ENCODE measurements at regions not wholly inside any gene's neighbourhood (a gene's known extent, or its start where the extent isn't known, plus 50 kb on each side); places are given as distances from the start of the nearest gene placed in this dataset.

DNA sequence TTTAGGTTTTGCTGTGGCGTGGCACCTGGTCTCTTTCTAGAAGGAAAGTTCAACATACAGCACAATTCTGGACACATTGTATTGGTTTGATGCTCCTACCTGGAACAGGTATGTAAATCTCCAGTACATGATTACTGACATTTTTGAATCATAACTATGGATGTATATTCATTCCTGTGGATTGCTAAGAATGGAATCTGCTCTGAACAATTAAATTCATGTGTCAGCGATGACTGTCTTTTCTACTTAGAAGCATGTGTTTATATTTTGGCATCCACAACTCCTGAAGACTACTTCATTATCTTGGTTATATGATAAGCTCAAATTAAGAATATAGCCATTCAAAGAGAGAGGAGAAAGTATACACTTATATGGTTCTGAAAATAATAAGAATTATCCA is 291.8 kb downstream of the CHRM3 start:
- no peaks in the 10 kb centered on the region for H3K36me3 ChIP-seq (ENCODE audit: insufficient read depth, low read length)
- no peak overlapping the region for H3K4me3 ChIP-seq
- no peak overlapping the region for H3K27ac ChIP-seq
- no peaks in the 10 kb centered on the region for H3K9me3 ChIP-seq (ENCODE audit: low read depth, low read length)
- H3K9ac ChIP-seq (ENCODE audit: insufficient read length) = no peak overlapping the region
- TF ChIP-seq EZH2 (IDR thresholded peaks at IDR 0.05) = no peak
- TF ChIP-seq POLR2AphosphoS5 (IDR thresholded peaks at IDR 0.05; ENCODE audit: borderline replicate concordance, low read depth, low read length) = no peak
- TF ChIP-seq FOXP2 (optimal IDR thresholded peaks at IDR 0.05; ENCODE audit: control extremely low read depth, extremely low read length, insufficient read depth) = no peak
- DNase-seq (ENCODE audit: low read depth, low spot score) = no peak

DNA sequence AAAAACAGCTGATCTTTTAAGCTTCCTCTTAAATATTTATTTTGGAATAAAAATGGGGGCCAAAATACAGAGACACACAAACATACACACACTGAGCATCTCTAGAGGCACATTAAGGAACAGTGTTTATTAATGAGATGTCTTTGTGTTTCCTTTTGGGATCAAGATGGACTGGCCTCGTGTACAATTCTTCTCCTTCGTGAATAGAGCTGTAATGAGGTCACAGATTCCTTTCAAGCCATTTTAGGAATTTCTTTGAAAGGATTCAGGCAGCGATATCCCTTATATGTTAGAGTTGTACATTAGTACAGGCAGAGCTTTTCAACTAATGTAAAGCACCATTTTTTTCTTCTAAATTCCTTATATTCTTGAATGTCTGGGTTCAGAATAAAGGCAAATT is 295.7 kb downstream of the CHRM3 start:
- no peak overlapping the region for H3K27ac ChIP-seq
- no peak overlapping the region for H3K4me3 ChIP-seq
- no peaks in the 10 kb centered on the region for H3K9me3 ChIP-seq (ENCODE audit: low read depth, low read length)
- no peak for DNase-seq (ENCODE audit: low read depth, low spot score)
- H3K36me3 ChIP-seq (ENCODE audit: insufficient read depth, low read length) = no peaks in the 10 kb centered on the region
- TF ChIP-seq EZH2 (IDR thresholded peaks at IDR 0.05) = no peak
- no peak overlapping the region for H3K9ac ChIP-seq (ENCODE audit: insufficient read length)

DNA sequence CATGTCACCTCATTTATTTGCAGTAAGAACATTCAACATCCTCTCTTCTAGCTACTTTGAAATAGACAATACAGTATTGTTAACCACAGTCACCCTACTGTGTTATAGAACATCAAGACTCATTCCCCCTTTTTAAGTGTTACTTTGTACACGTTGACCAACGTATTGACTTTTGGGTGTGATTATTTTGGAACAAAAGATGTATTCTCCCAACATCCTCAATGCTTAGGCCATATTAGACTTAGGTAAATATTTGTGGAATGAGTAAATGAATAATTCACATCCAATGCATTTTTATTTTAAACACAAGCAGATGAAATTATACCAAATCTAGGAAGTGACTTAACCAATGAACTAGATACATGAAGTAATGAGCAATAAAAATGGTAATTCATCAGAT is 296.6 kb downstream of the CHRM3 start:
- DNase-seq (ENCODE audit: low read depth, low spot score) = no peak
- no peak overlapping the region for H3K27ac ChIP-seq
- TF ChIP-seq POLR2AphosphoS5 (IDR thresholded peaks at IDR 0.05; ENCODE audit: borderline replicate concordance, low read depth, low read length) = no peak
- no peak for TF ChIP-seq FOXP2 (optimal IDR thresholded peaks at IDR 0.05; ENCODE audit: control extremely low read depth, extremely low read length, insufficient read depth)
- TF ChIP-seq EZH2 (IDR thresholded peaks at IDR 0.05) = no peak
- no peak overlapping the region for H3K4me3 ChIP-seq
- no peaks in the 10 kb centered on the region for H3K9me3 ChIP-seq (ENCODE audit: low read depth, low read length)
- H3K36me3 ChIP-seq (ENCODE audit: insufficient read depth, low read length) = no peaks in the 10 kb centered on the region
- no peak overlapping the region for H3K9ac ChIP-seq (ENCODE audit: insufficient read length)

DNA sequence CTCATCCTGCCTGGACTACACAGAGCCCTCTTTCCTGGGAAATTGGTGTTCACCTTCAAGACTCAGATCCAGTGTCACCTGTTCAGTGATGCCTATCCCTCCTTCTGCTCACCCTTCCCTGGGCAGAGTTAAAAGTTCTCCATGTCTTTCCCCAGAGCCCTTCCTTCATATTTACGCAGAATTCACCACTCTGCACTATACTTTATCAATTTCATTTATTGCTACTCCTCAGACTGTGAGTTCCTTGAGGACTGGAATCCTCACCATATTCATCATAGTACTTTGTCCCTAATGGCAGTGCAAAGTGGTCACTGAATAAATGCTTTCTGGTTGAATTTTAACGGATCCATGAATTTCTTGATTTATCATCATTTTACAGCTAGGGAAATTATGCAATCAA is 300.0 kb downstream of the CHRM3 start:
- no peak for TF ChIP-seq POLR2AphosphoS5 (IDR thresholded peaks at IDR 0.05; ENCODE audit: borderline replicate concordance, low read depth, low read length)
- H3K9me3 ChIP-seq (ENCODE audit: low read depth, low read length) = no peaks in the 10 kb centered on the region
- no peak overlapping the region for H3K4me3 ChIP-seq
- H3K9ac ChIP-seq (ENCODE audit: insufficient read length) = no peak overlapping the region
- DNase-seq (ENCODE audit: low read depth, low spot score) = no peak
- no peaks in the 10 kb centered on the region for H3K36me3 ChIP-seq (ENCODE audit: insufficient read depth, low read length)
- H3K27ac ChIP-seq = no peak overlapping the region

DNA sequence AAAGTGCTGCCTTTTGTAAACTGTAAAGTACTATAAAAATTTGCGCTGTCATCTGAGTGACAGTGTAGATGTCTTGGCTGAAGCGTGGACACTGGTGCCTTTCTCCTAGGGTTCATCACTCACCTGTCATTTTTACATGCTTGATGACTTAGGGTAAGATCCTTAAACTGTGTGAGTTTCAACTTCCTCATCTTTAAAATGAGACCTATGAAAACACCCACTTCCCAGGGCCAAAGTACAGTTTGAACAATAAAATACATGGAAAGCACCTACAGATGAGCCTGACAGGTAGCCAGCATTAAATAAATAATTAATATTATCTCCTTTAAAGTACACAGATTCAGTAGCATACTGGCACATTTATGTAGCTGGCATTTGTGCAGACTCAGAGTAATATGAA is 309.9 kb downstream of the CHRM3 start:
- no peak overlapping the region for H3K9ac ChIP-seq (ENCODE audit: insufficient read length)
- no peak overlapping the region for H3K4me3 ChIP-seq
- no peaks in the 10 kb centered on the region for H3K36me3 ChIP-seq (ENCODE audit: insufficient read depth, low read length)
- DNase-seq (ENCODE audit: low read depth, low spot score) = no peak
- no peak overlapping the region for H3K27ac ChIP-seq
- TF ChIP-seq POLR2AphosphoS5 (IDR thresholded peaks at IDR 0.05; ENCODE audit: borderline replicate concordance, low read depth, low read length) = no peak
- TF ChIP-seq EZH2 (IDR thresholded peaks at IDR 0.05) = no peak
- no peak for TF ChIP-seq FOXP2 (optimal IDR thresholded peaks at IDR 0.05; ENCODE audit: control extremely low read depth, extremely low read length, insufficient read depth)
- H3K9me3 ChIP-seq (ENCODE audit: low read depth, low read length) = no peaks in the 10 kb centered on the region

DNA sequence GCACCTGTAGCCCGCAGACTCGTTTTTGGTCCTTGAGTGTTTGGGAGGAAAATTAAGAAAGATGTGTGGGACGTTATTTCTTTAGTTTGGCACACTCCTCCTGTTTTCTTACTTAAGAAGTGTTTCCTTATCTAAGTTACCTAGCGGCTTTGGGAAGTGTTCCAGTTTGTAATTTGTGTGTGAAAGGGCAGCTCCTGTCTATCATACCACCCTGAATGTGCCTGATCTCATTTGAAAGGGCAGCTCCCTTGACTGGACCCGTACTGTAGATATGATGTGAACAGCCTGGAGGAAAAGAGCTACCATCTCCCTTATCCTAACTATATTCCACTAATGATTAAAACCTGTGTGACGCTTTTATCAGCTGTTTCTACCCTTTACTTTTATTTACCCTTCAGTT is 314.3 kb downstream of the CHRM3 start:
- no peak for DNase-seq (ENCODE audit: low read depth, low spot score)
- Histone ChIP-seq H3K9ac (ENCODE audit: insufficient read length) (no peak overlapping the region), H3K4me3 (no peak overlapping the region), H3K36me3 (ENCODE audit: insufficient read depth, low read length) (no peaks in the 10 kb centered on the region), H3K9me3 (ENCODE audit: low read depth, low read length) (no peaks in the 10 kb centered on the region), H3K27ac (no peak overlapping the region)
- no peak for TF ChIP-seq FOXP2 (optimal IDR thresholded peaks at IDR 0.05; ENCODE audit: control extremely low read depth, extremely low read length, insufficient read depth)
- no peak for TF ChIP-seq EZH2 (IDR thresholded peaks at IDR 0.05)

DNA sequence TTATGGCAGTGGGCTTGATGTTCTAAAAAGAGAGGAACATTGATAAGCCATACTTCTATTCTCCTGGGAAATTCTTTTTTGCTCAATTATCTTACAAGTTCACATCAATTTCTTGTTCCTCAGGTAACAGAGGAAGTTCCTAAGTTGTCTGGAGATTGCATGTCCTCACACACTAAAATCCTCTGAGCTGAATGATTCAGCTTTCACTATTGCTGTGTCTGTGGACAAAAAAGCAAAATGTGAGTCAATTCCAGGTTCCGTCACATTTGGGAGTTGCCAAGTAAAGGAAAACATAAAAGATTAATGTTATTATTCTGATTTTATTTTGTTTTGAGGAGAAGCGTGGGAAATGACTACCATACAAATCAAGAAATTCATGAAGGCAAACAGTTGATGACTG is 316.7 kb downstream of the CHRM3 start:
- Histone ChIP-seq H3K4me3 (no peak overlapping the region), H3K9ac (ENCODE audit: insufficient read length) (no peak overlapping the region), H3K27ac (no peak overlapping the region), H3K9me3 (ENCODE audit: low read depth, low read length) (no peaks in the 10 kb centered on the region), H3K36me3 (ENCODE audit: insufficient read depth, low read length) (no peaks in the 10 kb centered on the region)
- TF ChIP-seq FOXP2 (optimal IDR thresholded peaks at IDR 0.05; ENCODE audit: control extremely low read depth, extremely low read length, insufficient read depth) (no peak), POLR2AphosphoS5 (IDR thresholded peaks at IDR 0.05; ENCODE audit: borderline replicate concordance, low read depth, low read length) (no peak), EZH2 (IDR thresholded peaks at IDR 0.05) (no peak)
- DNase-seq (ENCODE audit: low read depth, low spot score) = no peak

DNA sequence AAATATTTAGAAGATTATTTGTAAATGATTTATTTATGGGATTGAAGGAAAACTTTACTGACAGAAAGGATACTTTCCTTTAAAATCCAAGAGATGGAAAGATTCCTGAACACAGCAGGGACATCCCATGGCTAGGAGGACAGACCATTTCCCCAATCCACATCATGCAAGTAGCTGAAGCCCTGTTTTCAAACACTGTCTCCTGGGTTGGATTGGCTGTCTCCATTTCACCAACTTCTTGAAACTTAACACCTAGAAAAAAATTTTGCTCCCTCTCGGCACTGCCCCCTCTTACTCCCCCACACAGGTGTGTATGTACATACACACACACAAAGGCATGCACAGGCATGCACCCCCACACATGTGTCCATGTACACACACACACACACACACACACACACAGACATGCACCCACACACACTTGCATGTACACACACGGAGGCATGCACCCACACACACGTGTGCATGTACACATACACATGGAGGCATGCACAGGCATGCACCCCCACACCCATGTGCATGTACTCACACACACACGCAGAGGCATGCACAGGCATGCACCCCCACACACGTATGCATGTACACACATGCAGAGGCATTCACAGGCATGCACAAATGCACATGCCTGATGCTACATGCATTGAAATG is 320.0 kb downstream of the CHRM3 start:
- no peak for DNase-seq (ENCODE audit: low read depth, low spot score)
- Histone ChIP-seq H3K36me3 (ENCODE audit: insufficient read depth, low read length) (no peaks in the 10 kb centered on the region), H3K4me3 (no peak overlapping the region), H3K9ac (ENCODE audit: insufficient read length) (no peak overlapping the region), H3K27ac (no peak overlapping the region), H3K9me3 (ENCODE audit: low read depth, low read length) (no peaks in the 10 kb centered on the region)
- TF ChIP-seq EZH2 (IDR thresholded peaks at IDR 0.05) (no peak), POLR2AphosphoS5 (IDR thresholded peaks at IDR 0.05; ENCODE audit: borderline replicate concordance, low read depth, low read length) (no peak), FOXP2 (optimal IDR thresholded peaks at IDR 0.05; ENCODE audit: control extremely low read depth, extremely low read length, insufficient read depth) (no peak)

DNA sequence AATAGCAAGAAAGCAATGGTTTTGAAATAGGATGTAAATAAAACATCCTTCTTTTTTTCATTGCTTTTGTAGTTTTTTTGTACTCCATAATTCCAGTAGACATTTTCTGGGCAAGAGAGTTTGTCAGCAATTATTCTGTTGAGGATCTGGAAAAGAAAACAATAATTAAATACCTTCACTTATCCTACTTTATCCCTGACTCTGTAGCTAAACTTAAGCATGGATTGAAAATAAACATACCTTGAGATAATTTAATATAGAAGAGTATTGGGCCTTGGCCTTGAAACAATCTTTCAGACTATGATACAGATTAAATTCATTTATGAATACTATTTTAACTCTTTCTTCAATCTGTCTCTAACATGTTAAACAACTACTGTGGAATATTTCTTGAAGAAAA is 321.2 kb downstream of the CHRM3 start:
- no peaks in the 10 kb centered on the region for H3K36me3 ChIP-seq (ENCODE audit: insufficient read depth, low read length)
- H3K4me3 ChIP-seq = no peak overlapping the region
- no peaks in the 10 kb centered on the region for H3K9me3 ChIP-seq (ENCODE audit: low read depth, low read length)
- DNase-seq (ENCODE audit: low read depth, low spot score) = no peak
- TF ChIP-seq POLR2AphosphoS5 (IDR thresholded peaks at IDR 0.05; ENCODE audit: borderline replicate concordance, low read depth, low read length) (no peak), FOXP2 (optimal IDR thresholded peaks at IDR 0.05; ENCODE audit: control extremely low read depth, extremely low read length, insufficient read depth) (no peak), EZH2 (IDR thresholded peaks at IDR 0.05) (no peak)
- H3K9ac ChIP-seq (ENCODE audit: insufficient read length) = no peak overlapping the region
- H3K27ac ChIP-seq = no peak overlapping the region

Data from SK-N-MC (cell line).